ENCODE measurements at regions not wholly inside any gene's neighbourhood (a gene's known extent, or its start where the extent isn't known, plus 50 kb on each side); places are given as distances from the start of the nearest gene placed in this dataset.

DNA sequence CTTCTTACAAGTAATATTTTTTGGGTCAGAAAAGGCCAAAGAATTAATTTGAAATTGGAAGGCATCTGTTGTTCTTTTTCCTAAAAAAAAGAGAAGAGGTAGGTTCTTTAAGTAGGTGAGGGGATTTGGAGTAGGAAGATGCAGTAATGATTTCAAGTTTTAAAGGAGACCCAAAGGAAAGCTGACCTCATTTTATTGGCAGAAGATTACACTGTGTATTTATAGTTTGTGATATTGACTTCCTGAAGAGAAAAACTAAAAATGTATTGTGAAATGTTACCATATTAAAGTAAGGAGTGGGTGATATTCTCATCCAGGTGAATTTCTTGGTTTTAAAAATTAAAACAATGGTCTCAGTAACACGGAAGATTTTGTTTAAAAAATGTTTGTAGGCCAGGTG is 56.6 kb upstream of the CELF2 start:
- Histone ChIP-seq H3K27ac (ENCODE audit: low read depth in 1 of 2, low read length in 2 of 2) (no peak overlapping the region), H3K4me3 (ENCODE audit: low read depth in 1 of 3, low read length in 3 of 3) (no peak overlapping the region), H3K4me1 (ENCODE audit: control insufficient read depth in 4 of 4, insufficient read depth in 4 of 4, low read length in 3 of 4) (no peaks in the 10 kb centered on the region), H3K27me3 (ENCODE audit: control insufficient read depth in 4 of 4, insufficient read depth in 4 of 4, low read length in 3 of 4) (peaks cover 0 to 6% (median 0%) of the 10 kb centered on the region in 4 donors), H3K9ac (ENCODE audit: low read depth in 1 of 2, low read length in 2 of 2) (no peak overlapping the region), H3K36me3 (ENCODE audit: control insufficient read depth in 4 of 4, insufficient read depth in 3 of 4, low read depth in 1 of 4, low read length in 3 of 4) (no peaks in the 10 kb centered on the region), H3K9me3 (ENCODE audit: control insufficient read depth in 4 of 4, low read length in 3 of 4) (no peaks in the 10 kb centered on the region)
- WGBS, result 77% methylated on average over 1 of the region's 1 CpG
- TF ChIP-seq CTCF (IDR thresholded peaks at IDR 0.05; ENCODE audit: low read depth, low read length, missing input control), result no peak
- no peak for DNase-seq (ENCODE audit: low spot score)

DNA sequence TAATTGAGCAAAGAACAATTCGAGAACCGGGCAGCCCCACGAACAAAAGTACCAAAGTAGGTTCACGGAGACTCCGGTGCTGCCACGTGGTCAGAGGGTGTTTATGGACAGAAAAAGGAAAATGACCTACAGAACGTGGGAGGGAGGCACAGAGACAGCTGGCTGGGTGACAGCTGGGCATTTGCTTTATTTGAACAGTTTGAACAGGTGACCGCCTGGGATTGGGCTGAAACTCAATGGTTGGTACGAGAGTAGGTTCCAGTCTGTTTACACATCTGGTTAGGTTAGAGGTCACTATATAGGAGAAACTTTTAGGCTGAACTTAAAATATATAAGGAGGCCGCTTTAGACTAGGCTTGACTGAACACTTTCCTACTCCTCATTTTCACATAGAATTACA is 50.6 kb upstream of the CELF2 start:
- TF ChIP-seq GABPA (IDR thresholded peaks at IDR 0.05 in 1 of 2, conservative IDR thresholded peaks at IDR 0.05 in 1 of 2), result no peak
- TF ChIP-seq, protein P1, sequence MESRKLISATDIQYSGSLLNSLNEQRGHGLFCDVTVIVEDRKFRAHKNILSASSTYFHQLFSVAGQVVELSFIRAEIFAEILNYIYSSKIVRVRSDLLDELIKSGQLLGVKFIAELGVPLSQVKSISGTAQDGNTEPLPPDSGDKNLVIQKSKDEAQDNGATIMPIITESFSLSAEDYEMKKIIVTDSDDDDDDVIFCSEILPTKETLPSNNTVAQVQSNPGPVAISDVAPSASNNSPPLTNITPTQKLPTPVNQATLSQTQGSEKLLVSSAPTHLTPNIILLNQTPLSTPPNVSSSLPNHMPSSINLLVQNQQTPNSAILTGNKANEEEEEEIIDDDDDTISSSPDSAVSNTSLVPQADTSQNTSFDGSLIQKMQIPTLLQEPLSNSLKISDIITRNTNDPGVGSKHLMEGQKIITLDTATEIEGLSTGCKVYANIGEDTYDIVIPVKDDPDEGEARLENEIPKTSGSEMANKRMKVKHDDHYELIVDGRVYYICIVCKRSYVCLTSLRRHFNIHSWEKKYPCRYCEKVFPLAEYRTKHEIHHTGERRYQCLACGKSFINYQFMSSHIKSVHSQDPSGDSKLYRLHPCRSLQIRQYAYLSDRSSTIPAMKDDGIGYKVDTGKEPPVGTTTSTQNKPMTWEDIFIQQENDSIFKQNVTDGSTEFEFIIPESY (IDR thresholded peaks at IDR 0.05), result no peak
- TF ChIP-seq MAX (IDR thresholded peaks at IDR 0.05), result no peak
- Histone ChIP-seq H3K9me3 (ENCODE audit: control insufficient read depth in 4 of 4, low read length in 3 of 4) (no peaks in the 10 kb centered on the region), H3K4me1 (ENCODE audit: control insufficient read depth in 4 of 4, insufficient read depth in 4 of 4, low read length in 3 of 4) (no peaks in the 10 kb centered on the region), H3K27me3 (ENCODE audit: control insufficient read depth in 4 of 4, insufficient read depth in 4 of 4, low read length in 3 of 4) (peaks cover 0 to 5% (median 0%) of the 10 kb centered on the region in 4 donors), H3K9ac (ENCODE audit: low read depth in 1 of 2, low read length in 2 of 2) (no peak overlapping the region), H3K4me3 (ENCODE audit: low read depth in 1 of 3, low read length in 3 of 3) (no peak overlapping the region), H3K36me3 (ENCODE audit: control insufficient read depth in 4 of 4, insufficient read depth in 3 of 4, low read depth in 1 of 4, low read length in 3 of 4) (no peaks in the 10 kb centered on the region), H3K27ac (ENCODE audit: low read depth in 1 of 2, low read length in 2 of 2) (no peak overlapping the region)
- 64% methylated on average over 10 of the region's 10 CpGs for WGBS
- DNase-seq (ENCODE audit: low spot score), result no peak

DNA sequence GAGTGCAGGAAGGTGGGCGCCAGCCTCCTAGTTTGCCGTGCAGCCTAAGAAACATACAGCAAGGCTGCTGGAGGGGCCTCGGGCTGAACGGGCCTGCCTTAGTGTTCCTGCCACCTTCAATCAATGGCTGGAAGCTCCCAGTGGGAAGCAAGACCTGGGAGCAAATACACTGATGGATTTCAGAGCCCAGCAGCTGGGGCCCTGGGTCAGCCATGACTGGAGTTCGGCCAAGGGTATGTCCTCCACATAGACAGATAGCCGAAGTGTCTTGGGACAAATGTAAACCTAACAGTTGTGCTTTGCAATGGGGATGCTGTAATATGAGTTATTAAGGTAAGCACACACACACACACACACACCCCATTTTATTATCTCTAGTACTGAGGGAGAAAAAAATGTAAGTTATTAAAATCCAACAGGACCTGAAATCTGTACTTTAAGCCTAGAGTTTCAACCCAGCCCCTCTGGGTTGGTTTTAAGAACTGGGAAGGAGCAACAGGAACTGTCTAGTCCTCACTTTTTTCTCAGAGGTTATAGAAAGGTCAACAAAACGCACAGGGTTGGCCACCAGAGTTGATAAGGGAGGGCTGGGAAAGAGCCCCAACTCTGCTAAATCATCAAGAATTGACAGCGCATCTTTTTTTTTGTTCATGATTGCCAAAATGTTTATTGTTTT is 50.0 kb upstream of the CELF2 start:
- no peak for DNase-seq (ENCODE audit: low spot score)
- H3K4me1 ChIP-seq (ENCODE audit: control insufficient read depth in 4 of 4, insufficient read depth in 4 of 4, low read length in 3 of 4), result no peaks in the 10 kb centered on the region
- no peak overlapping the region for H3K4me3 ChIP-seq (ENCODE audit: low read depth in 1 of 3, low read length in 3 of 3)
- no peak for TF ChIP-seq CTCF (IDR thresholded peaks at IDR 0.05; ENCODE audit: low read depth, low read length, missing input control)
- TF ChIP-seq SP1 (IDR thresholded peaks at IDR 0.05), result no peak
- TF ChIP-seq, protein P2, sequence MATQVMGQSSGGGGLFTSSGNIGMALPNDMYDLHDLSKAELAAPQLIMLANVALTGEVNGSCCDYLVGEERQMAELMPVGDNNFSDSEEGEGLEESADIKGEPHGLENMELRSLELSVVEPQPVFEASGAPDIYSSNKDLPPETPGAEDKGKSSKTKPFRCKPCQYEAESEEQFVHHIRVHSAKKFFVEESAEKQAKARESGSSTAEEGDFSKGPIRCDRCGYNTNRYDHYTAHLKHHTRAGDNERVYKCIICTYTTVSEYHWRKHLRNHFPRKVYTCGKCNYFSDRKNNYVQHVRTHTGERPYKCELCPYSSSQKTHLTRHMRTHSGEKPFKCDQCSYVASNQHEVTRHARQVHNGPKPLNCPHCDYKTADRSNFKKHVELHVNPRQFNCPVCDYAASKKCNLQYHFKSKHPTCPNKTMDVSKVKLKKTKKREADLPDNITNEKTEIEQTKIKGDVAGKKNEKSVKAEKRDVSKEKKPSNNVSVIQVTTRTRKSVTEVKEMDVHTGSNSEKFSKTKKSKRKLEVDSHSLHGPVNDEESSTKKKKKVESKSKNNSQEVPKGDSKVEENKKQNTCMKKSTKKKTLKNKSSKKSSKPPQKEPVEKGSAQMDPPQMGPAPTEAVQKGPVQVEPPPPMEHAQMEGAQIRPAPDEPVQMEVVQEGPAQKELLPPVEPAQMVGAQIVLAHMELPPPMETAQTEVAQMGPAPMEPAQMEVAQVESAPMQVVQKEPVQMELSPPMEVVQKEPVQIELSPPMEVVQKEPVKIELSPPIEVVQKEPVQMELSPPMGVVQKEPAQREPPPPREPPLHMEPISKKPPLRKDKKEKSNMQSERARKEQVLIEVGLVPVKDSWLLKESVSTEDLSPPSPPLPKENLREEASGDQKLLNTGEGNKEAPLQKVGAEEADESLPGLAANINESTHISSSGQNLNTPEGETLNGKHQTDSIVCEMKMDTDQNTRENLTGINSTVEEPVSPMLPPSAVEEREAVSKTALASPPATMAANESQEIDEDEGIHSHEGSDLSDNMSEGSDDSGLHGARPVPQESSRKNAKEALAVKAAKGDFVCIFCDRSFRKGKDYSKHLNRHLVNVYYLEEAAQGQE (IDR thresholded peaks at IDR 0.05), result no peak
- TF ChIP-seq YY1 (IDR thresholded peaks at IDR 0.05), result no peak
- TF ChIP-seq, protein P1 (IDR thresholded peaks at IDR 0.05), result no peak
- no peaks in the 10 kb centered on the region for H3K36me3 ChIP-seq (ENCODE audit: control insufficient read depth in 4 of 4, insufficient read depth in 3 of 4, low read depth in 1 of 4, low read length in 3 of 4)
- no peak overlapping the region for H3K27ac ChIP-seq (ENCODE audit: low read depth in 1 of 2, low read length in 2 of 2)
- no peaks in the 10 kb centered on the region for H3K27me3 ChIP-seq (ENCODE audit: control insufficient read depth in 4 of 4, insufficient read depth in 4 of 4, low read length in 3 of 4)
- H3K9me3 ChIP-seq (ENCODE audit: control insufficient read depth in 4 of 4, low read length in 3 of 4), result no peaks in the 10 kb centered on the region
- H3K9ac ChIP-seq (ENCODE audit: low read depth in 1 of 2, low read length in 2 of 2), result no peak overlapping the region
- 76% methylated on average over 8 of the region's 8 CpGs for WGBS
